ENCODE measurements at regions not wholly inside any gene's neighbourhood (a gene's known extent, or its start where the extent isn't known, plus 50 kb on each side); places are given as distances from the start of the nearest gene placed in this dataset.

DNA sequence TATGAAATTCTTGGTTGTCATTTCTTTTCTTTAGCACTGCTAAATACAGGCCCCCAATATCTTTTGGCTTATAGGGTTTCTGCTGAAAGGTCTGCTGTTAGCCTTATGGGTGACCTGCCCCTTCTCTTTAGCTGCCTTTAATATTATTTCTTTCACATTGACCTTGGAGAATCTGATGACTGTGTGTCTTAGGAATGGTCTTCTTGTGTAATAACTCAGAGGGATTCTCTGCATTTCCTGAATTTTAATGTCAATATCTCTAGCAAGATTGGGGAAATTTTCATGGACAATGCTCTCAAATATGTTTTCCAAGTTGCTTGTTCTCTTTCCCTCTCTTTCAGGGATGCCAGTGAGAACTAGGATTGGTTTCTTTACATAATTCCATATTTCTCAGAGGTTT, 292.4 kb downstream of the SLC7A11 start:
- TF ChIP-seq, protein P1, sequence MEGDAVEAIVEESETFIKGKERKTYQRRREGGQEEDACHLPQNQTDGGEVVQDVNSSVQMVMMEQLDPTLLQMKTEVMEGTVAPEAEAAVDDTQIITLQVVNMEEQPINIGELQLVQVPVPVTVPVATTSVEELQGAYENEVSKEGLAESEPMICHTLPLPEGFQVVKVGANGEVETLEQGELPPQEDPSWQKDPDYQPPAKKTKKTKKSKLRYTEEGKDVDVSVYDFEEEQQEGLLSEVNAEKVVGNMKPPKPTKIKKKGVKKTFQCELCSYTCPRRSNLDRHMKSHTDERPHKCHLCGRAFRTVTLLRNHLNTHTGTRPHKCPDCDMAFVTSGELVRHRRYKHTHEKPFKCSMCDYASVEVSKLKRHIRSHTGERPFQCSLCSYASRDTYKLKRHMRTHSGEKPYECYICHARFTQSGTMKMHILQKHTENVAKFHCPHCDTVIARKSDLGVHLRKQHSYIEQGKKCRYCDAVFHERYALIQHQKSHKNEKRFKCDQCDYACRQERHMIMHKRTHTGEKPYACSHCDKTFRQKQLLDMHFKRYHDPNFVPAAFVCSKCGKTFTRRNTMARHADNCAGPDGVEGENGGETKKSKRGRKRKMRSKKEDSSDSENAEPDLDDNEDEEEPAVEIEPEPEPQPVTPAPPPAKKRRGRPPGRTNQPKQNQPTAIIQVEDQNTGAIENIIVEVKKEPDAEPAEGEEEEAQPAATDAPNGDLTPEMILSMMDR (IDR thresholded peaks at IDR 0.05): no peak
- TF ChIP-seq POLR2AphosphoS5 (IDR thresholded peaks at IDR 0.05) (no peak), EP300 (IDR thresholded peaks at IDR 0.05) (no peak)

All from upper lobe of left lung (tissue), 4 donors.